22Rv1 (cell line): ENCODE measurements at regions not wholly inside any gene's neighbourhood (a gene's known extent, or its start where the extent isn't known, plus 50 kb on each side); places are given as distances from the start of the nearest gene placed in this dataset.

Experiments
- CTCF ChIP-seq: fragments of 450-650 bp; IDR thresholded peaks from 2 replicates; pipeline ENCODE4 v1.5.1; 2017; ENCODE audit warnings: mild to moderate bottlenecking
- ZFX ChIP-seq: fragments of 450-650 bp; IDR thresholded peaks from 2 replicates; pipeline ENCODE4 v1.6.1; 2017; ENCODE audit warnings: antibody characterized with exemption, borderline replicate concordance

- no peak for TF ChIP-seq CTCF
- no peak for TF ChIP-seq ZFX
Measured at GRCh38 chr2:7845332-7845731, 836.5 kb upstream of the ID2 start.
